Stimulated activated CD4-positive, alpha-beta T cell treated with anti-CD3 and anti-CD28 coated beads, TNF-alpha, amount 100 ng/mL, for 1 hour (primary cell): ENCODE measurements at regions not wholly inside any gene's neighbourhood (a gene's known extent, or its start where the extent isn't known, plus 50 kb on each side); places are given as distances from the start of the nearest gene placed in this dataset.

Source experiments
- DNase-seq, 3 donors: peaks; one replicate each; pipeline ENCODE4 v3.0.0-alpha.2; 2020; ENCODE audit warnings: low read depth in 3 of 3, low spot score in 1 of 3

DNA sequence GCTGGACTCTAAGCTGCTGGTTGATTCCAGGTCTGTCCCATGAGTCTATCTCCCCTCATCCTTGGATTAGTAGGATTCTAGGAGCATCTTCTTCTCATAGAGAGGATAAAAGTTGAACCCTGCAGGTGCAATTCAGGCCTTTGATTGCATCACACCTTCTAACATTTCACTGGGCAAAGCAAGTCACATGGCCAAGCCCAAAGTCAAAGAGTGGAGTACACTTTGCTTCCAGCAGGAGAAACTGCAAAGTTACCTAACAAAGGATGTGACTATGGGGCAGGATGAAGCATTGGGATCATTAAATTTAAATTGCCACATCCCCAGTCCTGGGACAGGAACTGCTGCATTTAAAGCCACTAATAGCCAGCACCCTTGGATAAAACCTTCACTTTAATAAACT, 51.0 kb upstream of the EGFLAM start:
- DNase-seq, result no peak

DNA sequence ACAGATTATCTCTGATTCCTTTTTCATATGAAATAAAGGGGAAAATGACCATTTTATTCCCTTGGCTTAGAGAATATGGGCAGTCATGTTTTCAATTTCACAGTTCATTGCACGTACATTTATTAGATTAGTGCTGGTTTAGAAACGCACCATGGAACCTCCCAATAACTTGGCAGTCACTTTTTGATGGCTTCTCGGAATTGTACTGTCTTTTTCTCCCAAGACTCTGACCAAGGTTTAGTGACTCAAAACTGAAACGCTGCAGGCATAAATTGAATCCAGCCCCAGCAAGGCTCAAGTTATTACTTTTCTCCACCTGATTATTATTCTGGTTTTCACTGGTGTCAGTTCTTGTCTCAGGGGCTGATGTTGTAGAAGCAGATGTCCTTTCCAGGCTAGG, 55.6 kb upstream of the EGFLAM start:
- DNase-seq, result no peak

DNA sequence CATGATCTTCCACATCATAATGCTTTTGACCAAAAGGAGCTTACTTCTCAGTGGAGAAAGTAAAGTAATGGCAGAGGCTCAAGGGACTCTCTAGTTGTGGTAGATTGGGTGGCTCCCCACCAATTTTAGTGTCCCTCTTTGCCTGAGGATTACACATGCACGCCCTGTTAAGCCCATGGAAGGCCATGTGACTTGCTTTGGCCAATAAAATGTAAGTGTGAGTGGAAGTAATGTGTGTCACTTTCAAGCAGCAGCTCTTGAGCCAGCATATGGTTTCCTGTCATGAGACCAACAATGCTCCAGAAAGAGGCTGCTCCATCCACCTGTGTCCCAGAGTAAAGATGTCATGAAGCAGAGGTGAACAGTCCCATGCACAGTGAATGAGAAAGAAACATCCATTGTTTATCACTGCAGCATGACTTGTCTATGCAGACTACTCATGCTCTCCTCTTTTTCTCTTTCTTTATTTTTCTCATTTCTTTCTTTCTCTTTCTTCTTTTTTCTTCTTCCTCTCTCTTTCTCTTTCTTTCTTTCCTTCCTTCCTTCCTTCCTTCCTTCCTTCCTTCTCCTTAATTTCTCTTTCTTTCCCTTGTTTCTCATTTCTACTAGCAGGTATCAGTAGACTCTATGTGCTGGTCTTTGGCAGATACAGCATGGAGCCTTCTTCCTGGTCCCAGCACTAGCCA, 57.3 kb upstream of the EGFLAM start:
- no peak for DNase-seq

DNA sequence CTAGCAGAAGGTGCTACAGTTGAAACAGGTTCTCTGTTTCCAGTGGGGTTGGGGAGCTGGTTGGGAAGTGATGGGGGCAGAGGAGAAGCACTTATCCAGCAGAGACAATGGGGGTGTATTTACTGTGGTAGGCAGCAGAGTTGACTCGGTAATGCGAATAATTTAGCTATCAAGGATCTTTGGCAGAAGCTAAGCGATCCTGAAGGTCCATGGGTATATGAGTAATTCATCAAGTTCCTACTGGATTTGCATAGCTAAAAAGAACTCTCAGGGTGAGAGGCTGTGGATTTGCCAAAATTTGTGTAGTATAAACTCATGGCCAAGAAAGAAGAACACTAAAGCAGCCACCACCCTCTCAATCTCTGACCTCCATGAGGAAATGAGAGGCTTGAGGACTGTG, 61.2 kb upstream of the EGFLAM start:
- no peak for DNase-seq

DNA sequence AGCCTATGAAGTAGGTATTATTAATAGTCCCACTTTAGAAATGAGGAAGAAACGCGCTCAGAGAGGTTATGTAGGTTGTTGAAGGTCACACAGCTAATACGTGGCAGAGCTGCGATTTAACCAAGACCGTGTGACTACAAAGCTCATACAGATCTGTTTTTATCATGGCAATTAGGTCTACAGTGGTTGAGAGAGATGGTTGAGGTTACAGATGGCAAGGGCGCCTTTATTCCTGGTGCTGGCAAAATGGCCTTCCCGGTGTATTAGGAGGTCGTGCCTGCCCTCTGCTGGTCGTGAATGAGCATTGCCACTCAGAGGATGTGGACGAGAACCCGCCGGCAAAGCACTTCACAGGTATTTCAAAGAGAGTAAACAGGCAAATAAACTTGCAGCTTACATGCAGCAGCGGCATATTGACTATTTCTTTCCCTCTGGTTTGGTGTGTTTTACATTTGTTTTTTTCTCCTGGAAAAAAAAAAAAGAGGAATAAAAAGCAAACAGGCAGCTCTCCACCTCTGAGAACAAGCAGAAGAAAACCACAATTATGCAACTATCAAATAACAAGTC, 65.3 kb upstream of the EGFLAM start:
- DNase-seq, result peak in 2 of 3 donors; percentile 3 to 37

DNA sequence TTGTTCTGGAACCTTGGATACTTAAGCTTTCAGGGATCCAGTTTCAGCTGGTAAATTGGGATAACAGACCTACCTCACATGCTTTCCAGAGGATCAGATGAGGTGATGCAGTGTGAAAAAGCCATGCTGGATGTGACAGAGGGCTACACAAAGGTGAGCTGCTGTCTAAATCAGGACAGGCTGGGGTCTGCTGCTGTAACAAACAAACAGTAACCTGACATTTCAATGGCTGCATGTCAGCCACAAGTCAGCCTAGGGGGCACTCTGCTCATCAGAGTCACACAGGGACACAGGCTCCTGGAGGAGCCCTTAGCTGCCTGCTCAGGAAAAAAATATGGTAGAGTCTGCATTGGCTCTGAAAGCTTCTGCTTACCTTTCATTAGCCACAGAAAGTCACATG, 66.7 kb upstream of the EGFLAM start:
- DNase-seq, result no peak

DNA sequence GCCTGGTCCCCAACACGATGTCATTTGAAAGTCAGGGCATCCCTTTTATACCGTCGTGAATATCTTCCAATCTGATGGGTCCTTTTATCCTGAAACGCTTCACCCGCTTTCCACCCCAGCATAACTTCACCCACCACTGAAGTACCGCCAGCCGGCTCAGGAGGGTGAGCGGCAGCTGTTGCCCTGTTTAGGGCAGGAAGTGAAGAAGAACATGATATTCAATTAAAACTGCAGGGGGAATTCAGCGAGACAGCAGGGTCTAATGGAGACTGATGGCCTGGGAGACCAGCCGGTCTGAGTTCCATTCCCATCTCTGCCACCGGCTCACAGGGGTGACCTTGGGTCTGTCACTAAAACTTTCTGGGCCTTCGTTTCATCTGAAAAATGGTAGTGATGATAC, 68.2 kb upstream of the EGFLAM start:
- no peak for DNase-seq

DNA sequence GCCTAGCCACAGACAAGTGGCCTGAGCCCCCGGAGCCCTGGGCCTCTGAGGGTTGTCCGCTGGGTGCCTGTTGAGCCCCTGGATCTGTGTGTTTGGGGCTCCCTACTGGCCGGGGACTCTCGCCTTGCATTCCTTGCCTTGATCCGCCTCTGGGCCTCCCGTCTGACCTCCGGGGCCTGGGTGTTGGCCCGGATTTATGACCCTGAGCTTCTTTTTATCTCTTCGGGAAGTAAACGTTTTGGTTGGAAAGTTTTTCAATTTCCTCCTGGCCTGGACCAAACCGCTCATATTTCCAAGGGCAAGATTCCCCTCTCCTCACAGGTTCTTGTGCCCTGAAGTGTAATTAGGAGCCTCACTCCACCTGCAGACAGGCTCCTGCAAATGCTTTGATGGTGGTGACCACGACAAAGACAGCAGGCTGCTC, 69.3 kb upstream of the EGFLAM start:
- no peak for DNase-seq

DNA sequence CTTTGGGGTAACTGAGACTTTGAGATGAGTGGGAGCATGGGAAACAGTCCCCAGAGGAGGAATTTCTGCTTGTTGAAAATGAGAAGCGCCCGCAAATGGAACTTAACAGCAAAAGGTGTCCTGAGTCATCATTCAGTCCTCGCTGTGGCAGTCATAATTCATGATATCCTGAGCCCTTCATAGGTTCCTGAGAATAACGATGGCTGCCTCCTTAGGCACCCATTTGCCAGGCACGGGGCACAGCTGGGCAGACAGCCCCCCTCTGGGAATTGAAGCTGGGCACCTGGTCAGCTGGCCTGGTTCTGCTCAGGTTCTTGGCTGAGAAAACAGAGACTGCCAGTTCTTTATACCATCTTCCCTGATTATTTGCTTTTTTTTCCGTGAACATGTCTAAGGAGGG, 69.8 kb upstream of the EGFLAM start:
- no peak for DNase-seq

DNA sequence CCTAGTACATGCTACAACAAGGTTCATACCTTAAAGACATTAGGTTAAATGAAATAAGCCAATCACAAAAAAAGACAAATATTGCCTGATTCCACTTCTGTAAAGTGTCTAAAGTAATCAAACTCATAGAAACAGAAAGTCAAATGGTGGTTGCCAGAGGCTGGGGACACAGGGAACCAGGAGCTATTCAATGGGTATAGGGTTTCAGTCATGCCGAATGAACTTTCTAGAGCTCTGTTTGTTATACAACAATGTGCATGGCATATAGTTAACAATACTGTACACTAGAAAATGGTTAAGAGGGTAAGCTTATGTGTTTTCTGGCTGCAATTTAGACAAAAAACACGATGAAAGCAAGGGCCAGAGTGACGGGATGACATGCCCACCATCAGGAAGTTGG, 70.8 kb upstream of the EGFLAM start:
- no peak for DNase-seq

DNA sequence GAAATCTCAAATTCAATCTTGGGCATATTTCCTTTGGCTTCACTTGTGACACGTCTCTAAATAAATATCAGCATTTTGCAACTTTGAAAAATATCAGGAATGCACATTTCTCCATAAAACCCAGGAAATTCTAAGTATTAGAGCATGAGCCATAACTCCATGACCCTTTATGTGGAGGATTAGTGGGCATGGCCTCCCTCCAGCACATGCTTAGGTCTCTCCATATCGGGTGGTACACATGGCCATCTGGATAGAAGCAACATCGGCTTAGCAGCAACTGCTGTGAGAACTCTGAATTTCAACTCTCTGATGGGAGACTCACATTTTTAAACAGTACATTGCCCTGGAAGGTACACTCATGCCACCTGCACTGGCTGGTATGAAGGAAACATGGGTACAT, 73.7 kb upstream of the EGFLAM start:
- no peak for DNase-seq

DNA sequence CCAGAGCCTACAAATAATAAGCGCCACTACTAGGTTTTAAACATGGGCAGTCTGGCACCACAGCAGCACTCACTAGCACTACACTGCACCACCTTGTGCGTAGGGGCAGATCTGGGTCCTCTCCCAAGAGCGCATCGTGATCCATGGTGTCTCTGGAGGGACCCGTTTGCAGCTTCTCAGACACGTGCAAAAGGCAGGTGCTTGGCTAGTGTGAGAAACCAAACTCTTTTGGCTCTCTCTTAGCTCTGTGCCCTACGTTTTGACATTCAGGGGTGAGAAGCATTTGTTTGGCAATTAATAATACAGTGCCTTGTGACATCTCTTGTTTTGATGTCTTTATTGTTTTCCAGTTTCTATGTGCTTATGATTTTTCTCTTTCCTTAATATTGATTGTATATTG, 75.4 kb upstream of the EGFLAM start:
- no peak for DNase-seq

DNA sequence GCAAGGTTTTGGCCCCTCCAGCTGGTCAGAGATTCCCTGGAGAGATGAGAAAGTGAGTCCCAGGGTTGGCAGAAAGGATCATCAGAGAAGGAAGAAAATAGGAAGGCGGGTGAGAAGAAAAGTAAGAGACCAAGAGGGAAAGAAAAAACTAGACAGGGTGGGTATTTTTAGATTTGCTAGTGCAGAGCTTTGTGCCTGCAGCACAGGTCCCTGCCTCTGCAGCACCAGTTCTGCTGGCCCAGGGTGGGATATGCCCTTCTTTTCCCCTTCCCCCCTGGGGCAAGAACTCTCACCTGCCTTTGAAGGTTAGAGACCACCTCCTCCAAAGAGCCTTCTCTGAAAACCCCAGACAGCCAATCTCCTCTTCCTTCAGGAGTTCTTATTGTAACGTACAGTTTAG, 90.3 kb upstream of the EGFLAM start:
- DNase-seq, result no peak

DNA sequence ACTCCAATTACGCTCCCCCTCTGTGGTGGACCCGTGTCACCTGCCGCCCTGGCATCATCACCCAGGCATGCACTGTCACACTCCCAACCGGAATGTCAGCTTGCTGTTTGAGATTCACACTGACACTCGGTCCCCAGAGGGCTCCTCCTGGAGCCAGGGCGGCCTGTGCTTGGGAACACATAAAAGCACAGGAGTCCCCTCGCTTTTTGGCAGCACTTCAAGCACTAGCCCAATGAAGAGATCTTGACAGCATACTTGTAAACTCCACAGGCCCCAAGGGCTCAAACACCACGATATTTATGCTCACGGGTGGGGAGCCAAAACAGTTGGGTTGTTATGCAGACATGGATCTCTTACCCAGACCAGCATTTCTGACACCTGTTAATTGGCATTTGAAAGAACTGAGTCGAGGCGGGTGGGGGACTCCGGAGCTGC, 90.8 kb upstream of the EGFLAM start:
- DNase-seq, result no peak

DNA sequence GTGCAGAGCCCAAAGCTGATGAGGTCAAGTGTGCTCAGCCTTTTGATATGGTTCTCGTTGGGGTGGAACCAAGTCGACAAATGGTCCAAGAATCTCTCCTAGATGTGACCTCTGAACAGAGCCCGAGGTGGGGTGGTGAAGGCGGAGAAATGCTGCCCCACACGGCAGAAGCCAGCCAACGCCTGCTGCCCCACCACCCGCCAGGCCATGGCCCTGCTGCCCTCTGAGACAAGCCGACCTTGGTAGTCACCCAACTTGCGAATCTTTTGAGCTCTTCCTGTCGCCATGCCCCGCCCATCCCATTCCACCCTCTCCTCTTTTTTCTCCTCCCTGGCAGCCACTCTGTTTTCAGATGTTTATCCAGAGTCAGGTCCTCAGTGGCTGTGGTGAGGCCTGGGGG, 91.5 kb upstream of the EGFLAM start:
- no peak for DNase-seq

DNA sequence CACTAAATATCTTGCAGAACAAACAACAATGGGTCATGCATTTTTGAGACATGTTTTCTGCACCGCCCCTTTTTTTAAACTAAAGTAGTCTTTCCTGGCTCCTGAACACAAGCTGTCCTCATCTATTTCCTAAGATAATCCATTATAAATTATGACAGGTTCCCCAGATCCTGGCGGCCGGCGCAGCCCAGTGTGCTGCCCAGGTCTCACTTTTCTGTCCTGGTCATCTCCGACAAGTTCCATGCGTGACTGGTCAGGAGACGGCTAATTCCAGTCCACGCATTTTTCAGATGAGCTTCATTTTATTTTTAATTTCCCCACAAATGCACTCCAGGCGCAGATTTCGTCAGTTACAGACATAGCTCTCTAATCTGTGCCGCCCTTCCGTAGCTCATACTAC, 92.9 kb upstream of the EGFLAM start:
- DNase-seq, result no peak

DNA sequence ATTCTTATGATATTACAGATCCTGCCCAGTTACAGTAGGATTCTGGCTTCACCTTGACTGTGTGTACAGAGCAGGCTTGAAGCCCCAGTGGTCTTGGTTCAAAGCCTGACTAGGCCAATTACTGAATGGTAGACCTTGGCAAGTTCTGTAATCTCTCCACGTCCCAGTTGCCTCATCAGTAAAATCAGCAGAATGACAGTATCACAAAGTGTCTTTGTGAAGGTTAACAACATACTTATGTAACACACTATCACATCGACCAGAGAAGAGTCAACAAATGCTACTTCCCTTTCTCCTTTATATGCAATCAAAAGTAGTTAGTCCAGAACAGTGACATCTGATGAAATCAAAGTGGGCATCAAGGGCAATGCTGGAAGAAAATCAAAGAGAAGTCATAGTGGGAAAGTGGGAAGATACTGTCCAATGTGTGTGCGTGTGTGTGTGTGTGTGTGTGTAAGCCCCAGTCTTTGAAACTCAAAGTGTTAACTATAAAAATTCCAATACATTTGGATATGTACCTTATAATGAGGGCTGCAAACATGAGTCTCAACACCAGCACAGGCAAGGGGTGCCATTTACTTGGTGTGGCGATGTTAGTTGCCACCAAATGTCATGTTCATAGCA, 93.5 kb upstream of the EGFLAM start:
- DNase-seq, result no peak

DNA sequence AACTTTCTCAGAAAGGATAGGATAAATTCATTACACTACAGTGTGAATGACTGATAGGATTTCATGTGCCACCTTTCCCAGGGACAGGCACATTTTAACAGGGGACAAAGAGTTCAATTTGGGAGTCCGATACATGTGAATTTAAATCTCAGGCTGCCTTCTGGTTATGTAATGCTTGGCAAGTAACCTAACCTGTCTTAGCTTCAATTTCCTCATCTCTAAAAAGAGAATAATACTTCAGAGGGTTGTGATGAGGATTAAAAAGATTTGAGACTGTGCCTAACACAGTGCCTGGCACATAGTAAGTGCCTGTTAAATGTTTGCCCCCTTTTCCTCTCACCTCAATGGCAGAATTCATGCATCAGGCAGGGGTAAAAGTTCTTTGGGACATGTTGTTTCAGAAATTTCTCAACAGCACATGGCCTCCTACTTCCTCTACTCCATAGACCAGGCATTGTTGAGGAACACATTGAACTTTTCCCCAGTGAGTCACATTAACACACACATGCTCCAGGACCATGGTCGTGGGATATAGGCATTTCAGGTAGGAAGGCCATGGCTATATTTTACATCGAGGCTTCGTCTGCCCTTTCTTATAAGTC, 94.6 kb upstream of the EGFLAM start:
- DNase-seq, result no peak

DNA sequence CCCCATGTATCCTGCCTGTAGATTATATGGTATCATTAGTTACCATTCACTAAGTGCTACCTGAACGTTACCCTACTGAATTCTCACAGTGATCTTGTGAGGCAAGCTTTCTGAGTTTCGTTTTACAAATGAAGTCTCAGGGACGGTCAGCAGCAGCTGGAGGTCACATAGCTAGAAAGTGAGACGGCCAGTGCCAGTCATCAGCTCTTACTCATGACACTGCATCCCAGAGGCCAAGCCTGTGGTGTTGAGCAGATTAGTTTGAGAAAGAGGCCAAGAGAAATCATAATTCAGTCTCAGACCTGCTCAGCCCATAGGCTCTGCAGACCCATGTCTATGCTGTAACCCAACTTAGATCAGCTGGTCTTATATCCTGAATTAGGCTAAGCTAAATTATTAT, 95.7 kb upstream of the EGFLAM start:
- DNase-seq, result no peak

DNA sequence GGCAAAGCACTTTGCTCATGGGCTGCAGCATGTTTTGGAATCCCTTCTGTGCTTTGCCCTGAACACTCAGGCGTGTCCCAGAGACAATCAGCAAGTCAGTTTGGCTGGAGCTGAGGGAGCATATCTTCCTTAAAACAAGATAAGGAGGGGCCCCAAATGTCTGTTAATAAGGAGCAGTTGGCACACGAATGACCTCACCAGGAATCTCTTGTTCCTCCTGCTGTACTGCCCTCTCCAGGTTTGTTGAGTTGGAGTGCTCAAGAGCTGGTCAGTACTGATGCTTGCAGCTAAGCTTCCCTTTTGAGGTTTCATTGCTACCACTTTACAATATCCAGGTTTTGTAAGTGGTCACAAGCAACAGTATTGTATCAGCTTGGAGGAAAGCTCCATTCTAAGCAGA, 101.3 kb upstream of the EGFLAM start:
- DNase-seq, result no peak

DNA sequence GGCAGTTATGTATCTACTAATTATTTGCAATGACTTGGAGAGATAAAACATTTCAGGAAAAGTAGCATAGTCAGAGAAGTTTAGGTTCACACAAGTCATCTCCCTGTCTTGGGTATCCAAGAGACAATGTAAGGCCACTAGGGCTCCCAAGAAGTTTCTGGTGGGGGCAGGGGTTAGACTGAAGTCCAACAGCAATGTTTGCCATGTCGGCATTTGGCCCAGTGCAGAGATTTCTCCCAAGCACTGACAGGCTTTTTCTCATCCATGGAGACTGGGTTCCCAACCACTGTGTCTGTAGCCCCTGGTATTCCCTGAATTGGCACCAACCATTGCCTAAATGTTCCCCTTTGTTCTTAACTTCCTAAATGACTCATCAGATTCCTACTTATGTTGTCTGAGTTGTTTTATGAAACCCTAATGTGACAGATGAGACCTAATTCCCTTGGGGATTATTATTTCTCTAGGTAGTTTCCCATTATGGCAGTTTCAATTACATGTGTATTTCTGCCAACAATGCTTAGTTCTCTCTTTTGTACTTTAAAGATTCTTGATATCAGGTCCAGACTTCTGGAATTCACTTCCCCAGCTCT, 103.6 kb upstream of the EGFLAM start:
- DNase-seq, result no peak

DNA sequence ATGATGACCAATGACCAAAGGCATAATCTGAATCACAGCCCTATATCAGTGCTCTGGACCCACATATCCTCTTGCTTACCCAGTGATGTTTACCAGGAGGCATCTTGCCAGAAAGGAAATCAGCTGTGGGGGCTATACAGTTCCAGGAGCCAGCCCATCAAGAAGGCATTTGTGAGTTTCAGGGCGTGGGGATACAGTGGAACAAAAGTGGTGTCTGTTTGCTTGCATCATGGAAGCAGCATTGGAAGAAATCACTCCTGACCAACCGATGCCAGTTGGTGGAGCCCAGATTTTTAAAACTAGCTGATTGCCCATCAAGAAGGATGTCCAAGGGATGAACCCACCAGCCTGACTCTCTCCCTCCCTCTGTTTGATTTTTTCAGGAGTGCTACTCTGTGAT, 106.5 kb upstream of the EGFLAM start:
- no peak for DNase-seq
